Neural progenitor cell (in vitro differentiated cells): ENCODE measurements at regions not wholly inside any gene's neighbourhood (a gene's known extent, or its start where the extent isn't known, plus 50 kb on each side); places are given as distances from the start of the nearest gene placed in this dataset.

Experiments used
- DNase-seq: peaks from one replicate; pipeline ENCODE4 v3.0.0-alpha.2; 2016; ENCODE audit warnings: low spot score
- H2AFZ ChIP-seq: fragments of 200-600 bp; sonication (generic); replicated peaks from 2 replicates; pipeline ENCODE4 v1.6.1; 2016; ENCODE audit warnings: antibody characterized with exemption
- H3F3A ChIP-seq: fragments of 200-600 bp; sonication (generic); 2 replicates; pipeline ENCODE4 v1.6.1; 2016; ENCODE audit warnings: antibody characterized with exemption, low read depth
- H3K27ac ChIP-seq: fragments of 200-600 bp; sonication (generic); 2 replicates; pipeline ENCODE4 v1.5.1; 2016; ENCODE audit warnings: mild to moderate bottlenecking
- H3K27me3 ChIP-seq: fragments of 200-600 bp; sonication (generic); 2 replicates; pipeline ENCODE4 v1.6.1; 2016; ENCODE audit warnings: mild to moderate bottlenecking, moderate library complexity
- H3K36me3 ChIP-seq: fragments of 200-600 bp; sonication (generic); 2 replicates; pipeline ENCODE4 v1.5.1; 2016
- H3K4me1 ChIP-seq: fragments of 200-600 bp; sonication (generic); 2 replicates; pipeline ENCODE4 v1.6.1; 2016; ENCODE audit warnings: mixed run types
- H3K4me2 ChIP-seq: fragments of 200-600 bp; sonication (generic); 2 replicates; pipeline ENCODE4 v1.6.1; 2016
- H3K4me3 ChIP-seq: fragments of 200-600 bp; sonication (generic); 2 replicates; pipeline ENCODE4 v1.5.1; 2016
- H3K79me2 ChIP-seq: fragments of 200-600 bp; sonication (generic); 2 replicates; pipeline ENCODE4 v1.6.1; 2016; ENCODE audit warnings: low read depth
- H3K9ac ChIP-seq: fragments of 200-600 bp; sonication (generic); 2 replicates; pipeline ENCODE4 v1.6.1; 2016
- H3K9me3 ChIP-seq: fragments of 200-600 bp; sonication (generic); 2 replicates; pipeline ENCODE4 v1.5.1; 2016; ENCODE audit warnings: low read depth
- H4K20me1 ChIP-seq: fragments of 200-600 bp; sonication (generic); 2 replicates; pipeline ENCODE4 v1.6.1; 2016; ENCODE audit warnings: low read depth
- H3K27ac Mint-ChIP-seq: 3 replicates; pipeline ENCODE4 v1.8.0; 2021; ENCODE audit warnings: mixed read lengths
- H3K27me3 Mint-ChIP-seq: 2 replicates; pipeline ENCODE4 v1.8.0; 2022; ENCODE audit warnings: low read depth, mild to moderate bottlenecking, inconsistent platforms, moderate library complexity, mixed read lengths; ENCODE audit not compliant: insufficient read depth
- H3K36me3 Mint-ChIP-seq: 3 replicates; pipeline ENCODE4 v1.8.0; 2021; ENCODE audit warnings: mixed read lengths
- H3K4me1 Mint-ChIP-seq: 3 replicates; pipeline ENCODE4 v1.8.0; 2021; ENCODE audit warnings: mixed read lengths
- H3K4me3 Mint-ChIP-seq: 3 replicates; pipeline ENCODE4 v1.8.0; 2021; ENCODE audit warnings: mild to moderate bottlenecking, moderate library complexity, mixed read lengths
- H3K9me3 Mint-ChIP-seq: 3 replicates; pipeline ENCODE4 v1.8.0; 2020; ENCODE audit warnings: mixed read lengths
- EZH2 ChIP-seq: fragments of 200-600 bp; sonication (generic); IDR thresholded peaks from 2 replicates; pipeline ENCODE4 v1.6.1; 2017; ENCODE audit warnings: antibody characterized with exemption, mild to moderate bottlenecking, moderate library complexity
- EZH2phosphoT487 ChIP-seq: fragments of 200-600 bp; sonication (generic); IDR thresholded peaks from 2 replicates; pipeline ENCODE4 v1.6.1; 2017; ENCODE audit warnings: antibody characterized with exemption
- TF ChIP-seq, protein P1 (sequence below): fragments of 200-600 bp; sonication (generic); IDR thresholded peaks from 2 replicates; pipeline ENCODE4 v1.5.1; 2017; ENCODE audit warnings: antibody characterized with exemption, mild to moderate bottlenecking

DNA sequence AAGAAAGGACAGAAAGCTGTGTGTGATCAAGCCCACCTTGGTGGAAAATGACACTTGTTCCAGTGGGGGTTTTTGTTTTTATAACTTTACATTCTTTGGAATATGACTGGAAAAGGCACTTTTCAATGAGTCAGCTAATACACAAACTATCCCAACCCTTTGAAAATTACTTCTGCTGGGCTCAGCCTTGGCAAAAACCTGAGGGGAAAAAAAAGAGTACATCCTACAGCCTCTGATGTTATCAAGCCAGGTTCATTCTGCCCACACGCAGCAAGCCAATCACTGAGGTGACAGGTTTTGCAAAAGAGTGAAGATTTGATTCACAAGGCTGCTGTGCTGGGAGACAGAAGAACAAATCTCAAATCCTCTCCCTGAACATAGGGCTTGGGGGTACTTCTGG, 484.5 kb upstream of the ERCC4 start:
- peak overlapping the region; percentile 62 for H3K27ac Mint-ChIP-seq
- H3K9me3 Mint-ChIP-seq, result peaks cover 8% of the 10 kb centered on the region
- DNase-seq, result no peak
- Histone ChIP-seq H3K4me1 (peaks cover 21% of the 10 kb centered on the region), H2AFZ (no peak overlapping the region), H3K4me3 (no peak overlapping the region), H3K27ac (no peak overlapping the region), H3K4me2 (no peak overlapping the region), H3K9me3 (no peaks in the 10 kb centered on the region), H3K79me2 (no peaks in the 10 kb centered on the region), H4K20me1 (peaks cover 10% of the 10 kb centered on the region), H3F3A (peaks cover 20% of the 10 kb centered on the region), H3K27me3 (no peaks in the 10 kb centered on the region), H3K36me3 (no peaks in the 10 kb centered on the region), H3K9ac (no peak overlapping the region)
- no peak overlapping the region for H3K4me3 Mint-ChIP-seq
- peaks cover 8% of the 10 kb centered on the region for H3K27me3 Mint-ChIP-seq
- peaks cover 45% of the 10 kb centered on the region for H3K4me1 Mint-ChIP-seq
- no peak for TF ChIP-seq EZH2
- no peak for TF ChIP-seq EZH2phosphoT487
- TF ChIP-seq, protein P1, sequence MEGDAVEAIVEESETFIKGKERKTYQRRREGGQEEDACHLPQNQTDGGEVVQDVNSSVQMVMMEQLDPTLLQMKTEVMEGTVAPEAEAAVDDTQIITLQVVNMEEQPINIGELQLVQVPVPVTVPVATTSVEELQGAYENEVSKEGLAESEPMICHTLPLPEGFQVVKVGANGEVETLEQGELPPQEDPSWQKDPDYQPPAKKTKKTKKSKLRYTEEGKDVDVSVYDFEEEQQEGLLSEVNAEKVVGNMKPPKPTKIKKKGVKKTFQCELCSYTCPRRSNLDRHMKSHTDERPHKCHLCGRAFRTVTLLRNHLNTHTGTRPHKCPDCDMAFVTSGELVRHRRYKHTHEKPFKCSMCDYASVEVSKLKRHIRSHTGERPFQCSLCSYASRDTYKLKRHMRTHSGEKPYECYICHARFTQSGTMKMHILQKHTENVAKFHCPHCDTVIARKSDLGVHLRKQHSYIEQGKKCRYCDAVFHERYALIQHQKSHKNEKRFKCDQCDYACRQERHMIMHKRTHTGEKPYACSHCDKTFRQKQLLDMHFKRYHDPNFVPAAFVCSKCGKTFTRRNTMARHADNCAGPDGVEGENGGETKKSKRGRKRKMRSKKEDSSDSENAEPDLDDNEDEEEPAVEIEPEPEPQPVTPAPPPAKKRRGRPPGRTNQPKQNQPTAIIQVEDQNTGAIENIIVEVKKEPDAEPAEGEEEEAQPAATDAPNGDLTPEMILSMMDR, result no peak
- H3K36me3 Mint-ChIP-seq, result no peaks in the 10 kb centered on the region

DNA sequence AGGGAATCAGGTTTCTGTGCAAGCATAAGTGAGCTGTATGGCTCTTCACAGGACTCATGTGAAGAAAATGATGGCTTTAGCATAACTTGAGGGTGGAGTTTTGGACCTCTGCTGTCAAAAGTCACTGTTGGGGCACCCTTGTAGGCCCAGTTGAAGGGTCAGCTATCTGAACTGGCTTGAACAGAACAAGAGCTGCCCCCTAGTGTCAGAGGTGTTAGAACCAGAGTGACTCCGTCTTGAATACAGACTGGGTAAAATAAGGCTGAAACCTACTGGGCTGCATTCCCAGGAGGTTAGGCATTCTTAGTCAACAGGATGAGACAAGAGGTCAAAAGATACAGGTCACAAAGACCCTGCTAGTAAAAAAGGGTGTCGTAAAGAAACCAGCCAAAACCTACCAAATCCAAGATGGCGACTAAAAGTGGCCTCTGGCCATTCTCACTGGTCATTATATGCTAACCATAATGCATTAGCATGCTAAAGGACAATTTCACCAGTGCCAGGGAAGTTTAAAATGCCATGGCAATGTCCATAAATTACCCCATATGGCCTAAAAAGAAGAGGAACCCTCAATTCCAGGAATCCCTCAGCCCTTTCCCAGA, 484.0 kb upstream of the ERCC4 start:
- Mint-ChIP-seq H3K4me3 (no peak overlapping the region), H3K4me1 (peaks cover 46% of the 10 kb centered on the region), H3K27ac (peak overlapping the region; percentile 62), H3K9me3 (peaks cover 8% of the 10 kb centered on the region), H3K27me3 (peaks cover 10% of the 10 kb centered on the region), H3K36me3 (peaks cover 2% of the 10 kb centered on the region)
- Histone ChIP-seq H4K20me1 (peaks cover 10% of the 10 kb centered on the region), H3K79me2 (no peaks in the 10 kb centered on the region), H3K9ac (no peak overlapping the region), H3K4me3 (no peak overlapping the region), H3K9me3 (no peaks in the 10 kb centered on the region), H3K27ac (no peak overlapping the region), H2AFZ (no peak overlapping the region), H3K27me3 (no peaks in the 10 kb centered on the region), H3F3A (peaks cover 25% of the 10 kb centered on the region), H3K4me1 (peaks cover 22% of the 10 kb centered on the region), H3K4me2 (no peak overlapping the region), H3K36me3 (no peaks in the 10 kb centered on the region)
- no peak for TF ChIP-seq EZH2phosphoT487
- TF ChIP-seq EZH2, result no peak
- TF ChIP-seq, protein P1, result peak; percentile 45
- peak; percentile 28 for DNase-seq

DNA sequence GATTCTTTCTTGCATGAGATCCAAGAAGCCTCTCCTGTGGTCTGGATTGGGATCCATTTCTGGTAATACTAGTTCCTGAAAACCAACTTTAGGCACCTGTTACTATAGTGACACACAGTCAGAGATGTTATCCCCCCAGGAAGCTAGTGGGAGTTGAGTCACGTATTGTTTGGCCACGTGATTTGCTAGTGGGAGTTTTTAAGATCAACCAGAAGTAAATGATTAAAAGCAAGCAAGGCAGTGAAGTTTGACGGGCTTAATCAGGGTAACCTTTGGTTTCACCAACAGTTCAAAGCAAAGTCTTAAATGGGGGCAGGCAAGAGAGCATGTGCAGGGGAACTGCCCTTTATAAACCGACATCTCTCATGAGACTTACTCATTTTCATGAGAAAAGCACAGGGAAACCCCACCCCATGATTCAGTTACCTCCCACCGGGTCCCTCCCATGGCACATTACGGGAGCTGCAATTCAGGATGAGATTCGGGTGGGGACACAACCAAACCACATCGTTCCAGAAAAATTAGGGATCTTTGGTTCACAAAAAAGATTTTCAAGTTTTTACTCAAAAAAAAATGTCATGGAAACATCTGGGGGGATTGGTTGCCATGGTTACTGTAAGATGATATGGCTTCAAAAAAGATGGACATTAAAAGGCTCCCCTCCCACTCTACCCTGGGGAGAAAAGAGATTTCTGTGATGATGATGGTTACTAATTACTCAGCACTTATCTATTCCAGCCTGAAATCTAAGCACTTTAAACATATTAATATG, 483.1 kb upstream of the ERCC4 start:
- H3K4me1 Mint-ChIP-seq, result peaks cover 46% of the 10 kb centered on the region
- H3K27ac ChIP-seq, result no peak overlapping the region
- H3F3A ChIP-seq, result peaks cover 26% of the 10 kb centered on the region
- no peak overlapping the region for H3K4me3 Mint-ChIP-seq
- peaks cover 10% of the 10 kb centered on the region for H4K20me1 ChIP-seq
- H3K9me3 Mint-ChIP-seq, result peaks cover 9% of the 10 kb centered on the region
- H3K27ac Mint-ChIP-seq, result peak overlapping the region; percentile 26
- H3K36me3 ChIP-seq, result no peaks in the 10 kb centered on the region
- H3K4me3 ChIP-seq, result no peak overlapping the region
- no peak overlapping the region for H3K9ac ChIP-seq
- peaks cover 10% of the 10 kb centered on the region for H3K27me3 Mint-ChIP-seq
- no peaks in the 10 kb centered on the region for H3K9me3 ChIP-seq
- H2AFZ ChIP-seq, result no peak overlapping the region
- H3K79me2 ChIP-seq, result no peaks in the 10 kb centered on the region
- H3K4me1 ChIP-seq, result peaks cover 22% of the 10 kb centered on the region
- H3K27me3 ChIP-seq, result no peaks in the 10 kb centered on the region
- peaks cover 2% of the 10 kb centered on the region for H3K36me3 Mint-ChIP-seq
- TF ChIP-seq, protein P1, result no peak
- TF ChIP-seq EZH2phosphoT487 (no peak), EZH2 (no peak)
- DNase-seq, result no peak
- no peak overlapping the region for H3K4me2 ChIP-seq
